GM12874 (cell line): ENCODE measurements at regions not wholly inside any gene's neighbourhood (a gene's known extent, or its start where the extent isn't known, plus 50 kb on each side); places are given as distances from the start of the nearest gene placed in this dataset.

Experiments
- CTCF ChIP-seq: IDR thresholded peaks from 2 replicates; pipeline ENCODE4 v1.5.1; 2011; ENCODE audit warnings: low read depth, mild to moderate bottlenecking, control low read depth, low read length, moderate library complexity; ENCODE audit not compliant: insufficient read depth

GRCh38 chr14:71783786-71784185, 148.4 kb upstream of the RGS6 start:
- no peak for TF ChIP-seq CTCF

GRCh38 chr14:71789005-71789404, 143.2 kb upstream of the RGS6 start:
- no peak for TF ChIP-seq CTCF

GRCh38 chr14:71799841-71800240, 132.4 kb upstream of the RGS6 start:
- TF ChIP-seq CTCF = no peak

GRCh38 chr14:71800878-71801277, 131.4 kb upstream of the RGS6 start:
- TF ChIP-seq CTCF = no peak

- TF ChIP-seq CTCF = no peak
Observed at GRCh38 chr14:71803539-71804260, 128.5 kb upstream of the RGS6 start.

- TF ChIP-seq CTCF = no peak
Observed at GRCh38 chr14:71804992-71805391, 127.2 kb upstream of the RGS6 start.

GRCh38 chr14:71812693-71813092, 119.5 kb upstream of the RGS6 start:
- no peak for TF ChIP-seq CTCF
